Mesenchymal stem cell (in vitro differentiated cells and primary cell): ENCODE measurements at regions not wholly inside any gene's neighbourhood (a gene's known extent, or its start where the extent isn't known, plus 50 kb on each side); places are given as distances from the start of the nearest gene placed in this dataset.

Experiments
- DNase-seq: peaks from one replicate; pipeline ENCODE4 v3.0.0-alpha.2; 2013
- H2AFZ ChIP-seq: one replicate; pipeline ENCODE4 v1.6.1; 2013; ENCODE audit warnings: low read depth, mild to moderate bottlenecking, control low read depth, inconsistent platforms, low read length, moderate library complexity
- H2AK5ac ChIP-seq: 2 replicates; pipeline ENCODE4 v1.6.1; 2013; ENCODE audit warnings: low read length, moderate library complexity, mild to moderate bottlenecking, inconsistent platforms; ENCODE audit not compliant: severe bottlenecking
- H2BK120ac ChIP-seq: one replicate; pipeline ENCODE4 v1.6.1; 2013; ENCODE audit warnings: low read depth, mild to moderate bottlenecking, inconsistent platforms, low read length, moderate library complexity
- H2BK12ac ChIP-seq, 2 experiments: one replicate each; pipeline ENCODE4 v1.6.1; 2013; ENCODE audit warnings: inconsistent platforms in 2 of 2, low read length in 2 of 2, mild to moderate bottlenecking in 2 of 2, moderate library complexity in 2 of 2, control low read depth in 1 of 2
- H2BK15ac ChIP-seq: one replicate; pipeline ENCODE4 v1.6.1; 2013; ENCODE audit warnings: mild to moderate bottlenecking, low read depth, inconsistent platforms; ENCODE audit not compliant: poor library complexity, severe bottlenecking
- H2BK5ac ChIP-seq: 2 replicates; pipeline ENCODE4 v1.6.1; 2013; ENCODE audit warnings: low read depth, mild to moderate bottlenecking, low read length, control low read depth, inconsistent platforms; ENCODE audit not compliant: poor library complexity, severe bottlenecking
- H3K14ac ChIP-seq, 2 experiments: one replicate each; pipeline ENCODE4 v1.6.1; 2013; ENCODE audit warnings: inconsistent platforms in 2 of 2, low read length in 2 of 2, control low read depth in 1 of 2, mild to moderate bottlenecking in 1 of 2, moderate library complexity in 1 of 2
- H3K18ac ChIP-seq, 2 experiments: one replicate each; pipeline ENCODE4 v1.6.1; 2013; ENCODE audit warnings: inconsistent platforms in 2 of 2, low read length in 2 of 2, control low read depth in 1 of 2, low read depth in 1 of 2, mild to moderate bottlenecking in 1 of 2
- H3K23ac ChIP-seq, 2 experiments: one replicate each; pipeline ENCODE4 v1.6.1; 2013; ENCODE audit warnings: inconsistent platforms in 2 of 2, low read length in 2 of 2, mild to moderate bottlenecking in 2 of 2, moderate library complexity in 2 of 2, control low read depth in 1 of 2
- H3K27ac ChIP-seq: 2 replicates; pipeline ENCODE4 v1.5.1; 2013; ENCODE audit warnings: mild to moderate bottlenecking, moderate library complexity, low read length, control low read depth, inconsistent platforms; ENCODE audit not compliant: poor library complexity, severe bottlenecking
- H3K27me3 ChIP-seq, 2 experiments: 2 replicates each; pipeline versions ENCODE4 v1.6.1 to v1.7.0; 2013; ENCODE audit warnings: low read length in 2 of 2, mild to moderate bottlenecking in 2 of 2, moderate library complexity in 2 of 2, control low read depth in 1 of 2, inconsistent platforms in 1 of 2; ENCODE audit not compliant: control insufficient read depth in 1 of 2, insufficient read depth in 1 of 2
- H3K36me3 ChIP-seq, 2 experiments: 2 replicates each; pipeline versions ENCODE4 v1.6.1 to v1.7.0; 2013; ENCODE audit warnings: low read length in 2 of 2, control low read depth in 1 of 2, inconsistent platforms in 1 of 2, low read depth in 1 of 2, mild to moderate bottlenecking in 1 of 2; ENCODE audit not compliant: insufficient read depth in 2 of 2, control insufficient read depth in 1 of 2
- H3K4ac ChIP-seq, 2 experiments: one replicate each; pipeline ENCODE4 v1.6.1; 2013; ENCODE audit warnings: inconsistent platforms in 2 of 2, low read length in 2 of 2, mild to moderate bottlenecking in 2 of 2, moderate library complexity in 2 of 2, control low read depth in 1 of 2, low read depth in 1 of 2
- H3K4me1 ChIP-seq: 2 replicates; pipeline ENCODE4 v1.6.1; 2013; ENCODE audit warnings: low read depth, low read length, control low read depth; ENCODE audit not compliant: control insufficient read depth, insufficient read depth
- H3K4me2 ChIP-seq: 2 replicates; pipeline ENCODE4 v1.6.1; 2013; ENCODE audit warnings: low read length, mild to moderate bottlenecking, inconsistent platforms; ENCODE audit not compliant: poor library complexity, severe bottlenecking
- H3K4me3 ChIP-seq, 2 experiments: 2 replicates each; pipeline versions ENCODE4 v1.5.1 to v1.7.0; 2013; ENCODE audit warnings: low read length in 2 of 2, mild to moderate bottlenecking in 2 of 2, control low read depth in 1 of 2, low read depth in 1 of 2; ENCODE audit not compliant: insufficient read depth in 1 of 2
- H3K79me1 ChIP-seq: replicated peaks from 2 replicates; pipeline ENCODE4 v1.6.1; 2013; ENCODE audit warnings: mild to moderate bottlenecking, control low read depth, low read length, inconsistent platforms; ENCODE audit not compliant: poor library complexity, severe bottlenecking
- H3K9ac ChIP-seq: 2 replicates; pipeline ENCODE4 v1.7.0; 2013; ENCODE audit warnings: mild to moderate bottlenecking, low read length, moderate library complexity
- H3K9me3 ChIP-seq: 2 replicates; pipeline ENCODE4 v1.7.0; 2013; ENCODE audit warnings: mild to moderate bottlenecking, low read length; ENCODE audit not compliant: control insufficient read depth
- H4K8ac ChIP-seq: one replicate; pipeline ENCODE4 v1.6.1; 2013; ENCODE audit warnings: inconsistent platforms, mild to moderate bottlenecking, low read length, moderate library complexity
- H4K91ac ChIP-seq: one replicate; pipeline ENCODE4 v1.6.1; 2013; ENCODE audit warnings: mild to moderate bottlenecking, low read length, inconsistent platforms
- WGBS: methylation state at CpG from one replicate; pipeline ENCODE4 v1.1.7; 2013; ENCODE audit warnings: mixed read lengths; 5-methylcytosine and 5-hydroxymethylcytosine counted together

GRCh38 chr2:54401554-54401953 lies 54.6 kb upstream of the SPTBN1 start:
- Histone ChIP-seq H3K27ac (no peak overlapping the region), H4K91ac (no peak overlapping the region), H3K79me1 (no peaks in the 10 kb centered on the region), H3K4ac (no peak overlapping the region), H3K23ac (no peak overlapping the region), H3K9ac (no peak overlapping the region), H3K4me3 (no peak overlapping the region), H2AFZ (no peak overlapping the region), H2AK5ac (no peak overlapping the region), H2BK15ac (no peak overlapping the region), H3K27me3 (no peaks in the 10 kb centered on the region), H3K36me3 (no peaks in the 10 kb centered on the region), H2BK12ac (no peak overlapping the region), H2BK120ac (no peak overlapping the region), H2BK5ac (no peak overlapping the region), H3K18ac (no peak overlapping the region), H3K14ac (no peak overlapping the region), H3K4me1 (peaks cover 5% of the 10 kb centered on the region), H3K4me2 (no peak overlapping the region), H3K9me3 (no peaks in the 10 kb centered on the region), H4K8ac (no peak overlapping the region)
- DNase-seq, result no peak

- Histone ChIP-seq H3K9me3 (no peaks in the 10 kb centered on the region), H3K4me2 (no peak overlapping the region), H3K18ac (peak overlapping the region in 1 of 2 experiments; percentile 38), H3K23ac (no peak overlapping the region), H2AFZ (peak overlapping the region; percentile 37), H2BK12ac (peak overlapping the region in 1 of 2 experiments; percentile 66), H3K4me3 (no peak overlapping the region), H3K14ac (no peak overlapping the region), H3K79me1 (no peaks in the 10 kb centered on the region), H3K4ac (peak overlapping the region in 1 of 2 experiments; percentile 21), H2BK120ac (peak overlapping the region; percentile 54), H3K27ac (no peak overlapping the region), H4K8ac (no peak overlapping the region), H3K9ac (peak overlapping the region; percentile 13), H3K4me1 (peaks cover 5% of the 10 kb centered on the region), H3K27me3 (no peaks in the 10 kb centered on the region), H2BK15ac (no peak overlapping the region), H2AK5ac (no peak overlapping the region), H4K91ac (peak overlapping the region; percentile 43), H2BK5ac (no peak overlapping the region), H3K36me3 (no peaks in the 10 kb centered on the region)
- peak; percentile 82 for DNase-seq
- 14% methylated on average over 1 of the region's 5 CpGs for WGBS
Measured at GRCh38 chr2:54402350-54402749, 53.8 kb upstream of the SPTBN1 start.

GRCh38 chr2:54403512-54404238 lies 52.5 kb upstream of the SPTBN1 start:
- Histone ChIP-seq H4K8ac (no peak overlapping the region), H3K79me1 (no peaks in the 10 kb centered on the region), H3K9me3 (no peaks in the 10 kb centered on the region), H4K91ac (no peak overlapping the region), H2BK12ac (peak overlapping the region; percentile 29 to 87), H3K4ac (peak overlapping the region in 1 of 2 experiments; percentile 29), H3K27me3 (no peaks in the 10 kb centered on the region), H3K4me3 (no peak overlapping the region), H3K4me1 (peaks cover 5% of the 10 kb centered on the region), H2AK5ac (no peak overlapping the region), H3K9ac (no peak overlapping the region), H2BK15ac (no peak overlapping the region), H3K18ac (peak overlapping the region in 1 of 2 experiments; percentile 25), H2BK120ac (no peak overlapping the region), H3K36me3 (no peaks in the 10 kb centered on the region), H2AFZ (no peak overlapping the region), H2BK5ac (no peak overlapping the region), H3K14ac (no peak overlapping the region), H3K23ac (no peak overlapping the region), H3K4me2 (no peak overlapping the region), H3K27ac (no peak overlapping the region)
- peak; percentile 27 for DNase-seq
- WGBS, result 100% methylated on average over 1 of the region's 5 CpGs

GRCh38 chr2:54404270-54404669 lies 51.9 kb upstream of the SPTBN1 start:
- 75% methylated on average over 1 of the region's 4 CpGs for WGBS
- no peak overlapping the region for H4K8ac ChIP-seq

More at GRCh38 chr2:54404270-54404669, 51.9 kb upstream of the SPTBN1 start:
- Histone ChIP-seq H3K27ac (no peak overlapping the region), H3K4ac (no peak overlapping the region), H3K9me3 (no peaks in the 10 kb centered on the region), H2BK5ac (no peak overlapping the region), H3K14ac (no peak overlapping the region), H3K9ac (no peak overlapping the region), H3K79me1 (no peaks in the 10 kb centered on the region), H3K4me2 (no peak overlapping the region), H3K36me3 (no peaks in the 10 kb centered on the region), H4K91ac (no peak overlapping the region), H3K4me1 (peaks cover 5% of the 10 kb centered on the region), H2AK5ac (no peak overlapping the region), H2BK120ac (no peak overlapping the region), H2AFZ (no peak overlapping the region), H3K4me3 (no peak overlapping the region), H3K18ac (no peak overlapping the region), H2BK12ac (no peak overlapping the region), H2BK15ac (no peak overlapping the region), H3K27me3 (no peaks in the 10 kb centered on the region), H3K23ac (no peak overlapping the region)
- peak; percentile 89 for DNase-seq
